LHCN-M2 (cell line): ENCODE measurements at regions not wholly inside any gene's neighbourhood (a gene's known extent, or its start where the extent isn't known, plus 50 kb on each side); places are given as distances from the start of the nearest gene placed in this dataset.

Experiments
- DNase-seq: peaks from one replicate; pipeline ENCODE4 v3.0.0-alpha.2; 2012; ENCODE audit warnings: low read depth

DNA sequence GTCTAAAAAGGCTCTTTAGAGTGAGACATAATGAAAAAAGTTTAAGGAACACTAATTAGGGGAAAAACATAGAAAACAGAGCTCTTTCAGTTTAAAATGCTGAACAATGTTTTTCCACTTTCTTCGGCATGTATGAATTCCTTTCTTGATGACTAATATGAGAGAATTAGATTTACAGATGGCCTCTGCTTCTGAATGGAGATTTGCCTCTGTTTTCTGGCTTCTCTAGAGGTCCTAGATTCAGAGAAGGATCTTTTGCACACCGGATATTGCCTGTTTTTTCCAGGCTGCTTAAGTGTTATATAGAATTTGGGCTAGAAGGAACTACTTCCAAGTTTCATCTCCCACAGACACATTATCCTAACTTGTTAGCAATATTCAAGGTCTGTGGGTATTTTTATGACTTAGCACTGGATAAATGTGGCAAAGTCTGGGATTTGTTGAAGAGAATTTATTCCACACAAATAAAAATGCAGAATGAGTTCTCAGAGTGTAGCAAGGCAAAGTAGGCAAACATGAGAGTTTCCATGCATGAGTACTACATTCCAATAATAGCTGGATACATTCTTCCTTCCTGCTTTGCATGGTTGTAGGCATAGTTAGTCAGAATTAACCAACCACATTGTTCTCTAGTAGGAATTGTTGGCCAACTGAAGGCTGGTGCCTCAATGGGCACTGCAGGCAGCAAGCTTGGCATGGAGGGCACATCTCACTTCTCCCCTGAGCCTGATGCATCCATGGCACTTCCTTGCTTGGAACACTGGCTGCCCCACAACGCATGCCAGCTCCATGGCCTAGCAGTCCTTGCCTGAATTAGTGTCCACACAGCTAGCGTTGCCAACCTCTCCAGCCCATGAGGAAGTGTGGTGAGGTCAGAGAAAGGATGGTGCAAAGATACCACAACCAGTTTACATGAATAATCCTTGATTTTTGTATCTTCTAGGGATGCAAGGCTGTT, 224.2 kb downstream of the CLIC5 start:
- DNase-seq: peak; percentile 75

DNA sequence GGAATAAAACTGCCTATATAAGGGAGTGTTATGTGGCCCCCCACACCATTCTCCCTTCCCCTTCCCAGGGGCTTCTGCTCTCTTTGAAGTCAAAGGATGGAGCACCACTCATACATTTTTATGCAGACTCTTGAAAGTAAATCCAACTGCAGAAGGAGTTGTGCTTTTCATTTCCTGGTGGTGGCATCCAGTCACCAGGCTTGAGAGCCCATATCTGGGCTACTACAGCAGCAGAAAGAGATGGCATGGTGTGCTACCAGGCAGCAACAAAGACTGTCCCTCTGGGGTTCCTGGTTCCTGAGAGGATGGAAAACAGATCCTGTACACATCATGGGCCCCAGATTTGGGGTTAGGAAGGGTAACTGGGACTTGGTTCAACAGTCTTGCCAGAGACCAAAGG, 226.4 kb downstream of the CLIC5 start:
- DNase-seq: no peak

DNA sequence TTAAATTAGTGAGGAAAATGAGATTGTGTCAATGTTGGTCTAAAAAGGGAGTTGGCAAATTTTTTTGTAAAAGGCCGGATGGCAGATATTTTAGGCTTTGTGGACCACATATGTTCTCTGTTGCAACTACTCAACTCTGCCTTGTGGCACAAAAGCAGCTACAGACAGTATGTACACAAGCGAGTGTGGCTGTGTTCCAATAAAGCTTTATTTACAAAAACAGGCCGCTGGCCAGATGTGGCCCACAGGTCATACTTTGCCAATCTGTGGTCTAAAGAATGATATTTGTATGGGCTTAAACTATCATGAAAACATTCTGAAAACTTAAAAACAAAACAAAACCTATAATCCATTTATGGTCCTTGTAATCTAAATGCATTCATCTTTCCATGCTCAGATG, 228.3 kb downstream of the CLIC5 start:
- DNase-seq: no peak

DNA sequence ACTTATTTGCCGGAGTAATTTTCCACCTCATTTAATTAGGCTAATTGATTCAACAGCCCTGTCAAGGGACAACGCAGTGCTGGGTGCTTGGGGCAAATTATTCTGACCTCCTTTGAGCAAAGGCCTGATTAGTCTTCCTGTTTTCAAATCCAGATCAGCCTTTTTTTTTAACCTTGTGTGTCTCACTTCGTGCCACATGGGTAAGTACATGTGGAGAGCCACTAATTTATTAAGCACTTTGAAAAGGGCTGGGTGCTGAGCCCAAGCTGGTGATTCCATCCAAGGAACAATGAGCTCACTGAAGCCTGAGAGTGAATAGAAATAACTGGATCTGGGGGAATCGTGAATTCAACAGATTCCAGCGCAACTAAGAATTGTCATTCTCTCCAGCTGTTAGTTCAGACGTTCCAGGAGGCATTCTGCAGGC, 229.3 kb downstream of the CLIC5 start:
- no peak for DNase-seq

DNA sequence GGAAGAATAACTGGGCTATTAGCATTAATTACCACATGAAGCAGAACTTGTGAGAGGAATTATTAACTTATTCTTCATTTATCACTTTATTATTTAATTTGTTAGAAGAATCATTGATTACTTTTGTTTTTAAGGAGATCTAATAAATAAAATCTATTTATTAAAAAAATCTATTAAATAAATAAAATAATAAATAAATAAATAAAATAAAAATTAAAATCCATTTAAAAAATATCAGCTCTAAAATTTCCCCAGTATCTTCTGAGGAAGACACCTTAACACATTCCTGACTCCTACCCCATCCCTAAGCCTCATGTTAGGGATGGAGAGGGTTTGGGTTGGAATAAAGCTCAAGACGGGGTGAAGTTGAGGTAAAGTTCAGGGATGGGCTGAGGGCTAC, 231.4 kb downstream of the CLIC5 start:
- no peak for DNase-seq

DNA sequence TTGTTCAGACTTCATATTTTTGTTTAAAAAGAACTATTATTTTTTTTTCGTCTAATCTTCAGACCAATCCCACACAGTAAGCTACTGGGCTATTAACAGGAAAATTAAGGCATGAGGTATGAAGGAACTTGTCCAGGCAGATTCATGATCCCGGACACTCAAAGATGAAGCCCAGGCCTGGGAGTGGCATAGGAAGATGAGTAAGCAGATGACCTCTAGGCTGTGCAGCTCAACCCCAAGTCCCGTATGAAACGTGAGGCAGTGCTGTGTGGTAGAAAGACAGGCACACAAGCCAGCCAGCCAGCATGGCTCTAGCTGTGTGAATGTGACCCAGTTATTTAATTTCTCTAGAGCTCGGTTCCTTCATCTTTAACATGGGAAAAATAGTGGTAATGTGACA, 231.9 kb downstream of the CLIC5 start:
- DNase-seq: peak; percentile 14

DNA sequence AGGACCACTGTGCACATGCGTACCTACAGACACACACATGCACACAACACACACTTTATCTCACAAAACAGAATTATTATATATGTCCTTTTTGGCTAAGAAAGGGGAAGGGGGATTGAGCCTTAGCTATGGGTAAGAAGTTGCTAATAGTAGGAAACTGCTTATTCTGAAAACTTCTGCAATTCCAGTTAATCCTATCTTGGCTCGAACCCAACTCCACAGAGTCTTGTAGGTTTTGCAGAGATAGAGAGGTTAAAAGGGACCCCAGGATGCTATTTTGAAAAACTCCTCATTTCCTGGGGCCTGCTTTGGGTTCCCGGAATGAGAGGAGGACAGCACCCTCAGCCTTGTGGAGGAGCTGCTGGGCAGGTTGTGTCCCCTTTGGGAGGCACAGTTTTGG, 233.8 kb downstream of the CLIC5 start:
- no peak for DNase-seq

DNA sequence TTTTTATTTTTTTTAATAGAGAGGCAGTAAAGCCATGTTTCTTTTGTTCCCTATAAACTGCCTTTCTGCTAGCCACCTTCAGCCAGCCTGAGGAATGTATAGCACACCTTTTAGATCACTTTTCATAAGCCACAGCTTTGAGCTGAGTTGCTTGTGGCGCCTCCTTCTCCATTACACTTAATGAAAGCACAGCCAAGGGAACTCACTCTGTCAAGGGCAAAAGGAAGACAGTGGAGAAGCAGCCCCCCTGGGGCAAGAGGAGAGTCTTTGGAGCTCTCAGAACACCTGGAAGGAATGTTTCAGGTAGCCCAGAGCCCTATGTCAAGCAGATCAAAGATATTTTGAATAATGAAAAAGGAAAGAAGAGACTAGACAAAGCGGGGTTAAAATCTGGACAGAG, 235.1 kb downstream of the CLIC5 start:
- no peak for DNase-seq

DNA sequence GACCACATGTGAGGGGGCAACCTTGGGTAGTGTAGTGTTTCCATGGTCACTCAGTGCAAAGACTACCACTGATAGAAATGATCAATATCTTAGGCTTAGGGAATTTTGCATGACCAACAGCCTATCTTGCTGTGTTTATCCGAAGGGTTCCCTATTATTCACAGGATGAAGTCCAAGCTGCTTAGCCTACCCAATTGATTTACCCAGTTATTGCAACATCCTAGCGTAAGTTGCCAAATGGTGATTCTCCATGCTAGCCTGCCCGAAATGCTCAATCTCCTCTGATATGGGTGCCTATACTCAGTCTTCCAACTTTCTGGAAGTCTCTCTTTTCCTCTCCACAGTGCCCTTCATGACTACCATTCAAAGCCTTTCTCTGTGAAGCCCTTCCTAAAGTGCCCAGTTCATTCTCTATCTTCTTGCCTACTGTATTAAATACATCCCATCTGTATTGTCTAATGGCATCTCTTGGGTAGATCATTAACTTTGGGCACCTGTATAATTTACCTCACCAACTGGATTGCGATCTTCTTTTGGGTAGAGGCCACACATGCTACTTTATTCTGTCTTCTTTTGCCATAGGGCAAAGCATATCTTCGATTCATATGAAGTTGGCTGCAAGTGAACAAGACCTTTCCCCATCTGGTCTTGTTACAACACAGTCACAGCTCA, 240.5 kb downstream of the CLIC5 start:
- no peak for DNase-seq

DNA sequence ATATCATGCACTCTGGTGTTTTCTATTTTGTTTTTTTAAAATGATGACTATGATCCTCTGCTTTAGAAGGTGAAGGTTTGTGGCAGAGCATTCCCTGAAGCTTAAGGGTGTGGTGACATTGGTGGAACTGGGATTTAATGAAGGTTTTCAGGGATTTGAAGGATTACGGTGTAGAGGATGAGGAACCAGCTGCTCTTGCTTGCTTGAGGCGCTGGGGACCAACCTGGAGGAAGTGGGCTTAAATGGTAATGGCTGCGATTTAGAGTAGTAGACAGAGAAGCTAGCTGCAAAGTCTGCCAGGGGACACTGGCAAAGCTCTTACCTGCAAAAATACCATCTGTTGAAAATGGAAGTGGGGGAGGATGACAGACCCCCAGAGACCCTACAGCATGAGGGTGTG, 241.8 kb downstream of the CLIC5 start:
- no peak for DNase-seq

DNA sequence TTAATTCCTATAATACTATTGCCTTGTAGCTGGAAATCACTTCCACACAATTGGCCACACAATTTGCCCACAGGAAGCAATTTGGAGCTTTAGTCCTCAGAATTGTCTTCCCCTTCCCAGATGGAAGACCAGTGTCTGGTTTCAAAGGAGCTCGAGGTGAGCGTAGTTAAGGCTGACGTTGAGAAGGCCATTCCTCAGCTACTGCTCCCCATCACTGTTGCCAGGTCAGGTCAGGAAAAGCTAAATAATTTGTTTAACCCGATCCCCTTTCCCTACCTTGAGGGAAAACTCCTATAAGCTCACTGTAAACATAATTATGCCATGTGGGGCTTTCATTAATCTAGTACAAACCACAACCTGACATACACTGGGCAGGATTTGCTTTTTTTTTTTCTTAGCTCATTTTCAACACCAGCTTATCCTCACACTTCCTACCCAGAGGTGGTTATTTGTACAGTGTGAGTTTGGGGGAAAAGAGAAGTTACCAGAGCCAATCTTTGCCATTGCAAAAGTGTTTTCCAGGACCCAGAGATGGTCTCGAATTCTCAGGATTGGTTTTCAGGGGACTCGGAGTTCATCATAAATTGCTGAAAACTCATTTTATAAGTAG, 242.7 kb downstream of the CLIC5 start:
- no peak for DNase-seq

DNA sequence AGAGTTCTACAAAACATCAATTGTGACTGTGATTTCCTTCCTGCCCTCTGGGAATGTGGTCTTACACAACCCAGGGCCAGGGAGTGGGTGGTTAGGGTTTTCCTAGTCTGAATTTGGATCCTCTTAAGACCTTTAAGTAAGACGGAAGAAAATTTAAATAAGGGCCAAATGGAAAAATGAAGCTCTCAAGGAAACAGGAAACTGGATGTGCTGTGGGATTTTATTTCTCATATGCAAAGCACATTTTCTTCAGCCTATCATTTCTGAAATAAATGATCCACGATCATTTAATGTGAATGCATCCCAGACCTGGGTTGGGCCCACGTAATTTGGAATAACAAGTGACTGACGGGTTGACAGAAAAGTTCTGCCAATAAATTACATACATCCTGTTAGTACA, 243.6 kb downstream of the CLIC5 start:
- DNase-seq: no peak

DNA sequence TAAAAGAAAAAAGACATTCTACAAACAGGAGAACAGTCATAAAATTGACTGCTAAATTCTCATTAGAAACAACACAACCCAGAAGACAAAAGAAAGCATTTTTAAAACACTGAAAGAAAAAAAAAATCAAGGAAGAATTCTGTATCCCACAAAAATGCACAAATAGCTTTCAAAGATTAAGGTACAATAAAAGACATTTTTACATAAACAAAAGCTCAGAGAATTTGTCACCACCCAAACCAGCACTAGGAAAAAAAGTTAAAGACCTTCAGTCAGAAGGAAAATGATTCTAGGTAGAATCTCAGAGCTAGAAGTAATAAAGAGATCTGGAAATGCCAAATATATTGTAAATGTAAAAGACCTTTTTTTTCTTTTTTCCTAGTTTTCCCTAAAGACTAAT, 252.4 kb downstream of the CLIC5 start:
- DNase-seq: no peak

DNA sequence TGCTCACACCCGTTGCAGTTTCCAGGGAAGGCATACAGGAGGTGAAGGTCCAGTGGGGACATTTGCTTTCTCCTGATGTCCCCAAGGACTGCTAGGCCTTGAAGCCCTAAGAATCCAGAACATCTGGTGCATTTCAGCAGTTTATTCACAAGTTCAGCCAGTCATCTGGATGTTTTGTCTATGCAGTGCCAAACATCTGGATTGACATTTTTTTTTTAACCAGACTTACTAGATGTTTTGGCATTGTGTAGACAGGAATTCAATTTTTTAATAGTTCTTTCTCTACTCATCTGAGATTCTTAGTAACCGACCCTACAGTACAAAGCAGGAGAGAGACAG, 256.2 kb downstream of the CLIC5 start:
- DNase-seq: no peak

DNA sequence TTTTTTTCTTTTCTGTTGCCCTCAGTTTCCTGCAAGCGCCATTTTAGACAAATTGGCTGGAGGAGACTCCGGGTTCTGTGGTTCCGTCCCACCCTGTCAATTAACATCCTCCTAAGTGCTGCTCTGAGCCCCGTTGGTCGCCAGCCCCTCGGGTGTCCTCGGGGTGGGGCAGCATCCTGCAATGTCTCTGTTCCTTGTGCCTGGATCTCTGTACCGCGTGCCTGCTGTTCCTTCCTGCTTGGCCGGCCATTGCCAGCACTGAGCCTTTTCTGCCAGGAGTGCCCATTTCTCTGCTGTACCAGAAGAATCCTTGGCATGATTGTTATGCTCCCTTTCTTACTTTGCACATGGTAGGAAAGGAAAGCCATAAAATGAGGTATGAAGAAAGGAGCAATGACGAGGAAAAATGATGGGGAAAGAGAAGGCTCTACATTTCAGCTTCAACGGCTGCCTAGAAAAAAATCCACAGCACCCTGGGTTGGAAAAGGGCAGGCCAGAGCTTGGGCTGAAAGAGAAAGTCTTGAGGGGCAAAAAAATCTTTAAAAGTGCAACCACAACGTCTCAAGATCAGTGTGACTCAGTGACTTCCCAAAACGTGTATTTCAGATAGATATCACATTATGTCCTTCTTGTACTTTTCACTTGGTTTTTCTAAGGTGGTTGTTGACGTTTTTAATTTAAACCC, 256.7 kb downstream of the CLIC5 start:
- DNase-seq: no peak

DNA sequence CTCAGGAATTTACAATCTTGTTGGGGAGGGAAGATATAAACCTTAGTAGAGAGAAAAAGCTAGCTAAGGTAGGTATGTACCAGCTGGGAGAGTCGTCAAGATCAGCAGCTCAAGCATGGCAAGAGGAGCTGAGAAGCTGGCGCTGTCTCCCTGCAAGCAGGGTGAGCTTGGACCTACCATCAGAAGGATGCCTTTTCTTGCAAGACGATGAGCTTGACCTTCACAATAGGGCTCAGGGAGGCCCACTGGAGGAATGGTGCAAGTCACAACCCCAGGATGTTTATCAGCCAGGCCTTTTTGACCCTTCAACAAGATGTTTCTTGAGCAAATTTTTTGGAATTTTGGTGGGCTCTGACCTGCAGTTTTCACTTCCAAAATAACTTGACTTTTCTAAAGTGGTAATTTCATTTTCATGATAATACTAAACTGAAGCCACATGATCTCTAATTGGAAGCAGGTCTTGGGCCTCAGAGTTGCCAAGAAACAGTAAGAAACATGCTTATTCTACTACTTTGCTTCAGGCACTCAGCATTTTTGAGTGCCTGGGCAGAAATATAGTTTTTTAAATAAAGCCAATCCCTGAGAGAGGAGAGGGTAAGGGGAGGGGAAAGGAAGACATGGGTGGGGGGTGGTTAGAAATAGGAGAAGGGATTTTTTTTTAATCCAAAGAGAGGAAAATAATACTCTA, 258.1 kb downstream of the CLIC5 start:
- DNase-seq: no peak

DNA sequence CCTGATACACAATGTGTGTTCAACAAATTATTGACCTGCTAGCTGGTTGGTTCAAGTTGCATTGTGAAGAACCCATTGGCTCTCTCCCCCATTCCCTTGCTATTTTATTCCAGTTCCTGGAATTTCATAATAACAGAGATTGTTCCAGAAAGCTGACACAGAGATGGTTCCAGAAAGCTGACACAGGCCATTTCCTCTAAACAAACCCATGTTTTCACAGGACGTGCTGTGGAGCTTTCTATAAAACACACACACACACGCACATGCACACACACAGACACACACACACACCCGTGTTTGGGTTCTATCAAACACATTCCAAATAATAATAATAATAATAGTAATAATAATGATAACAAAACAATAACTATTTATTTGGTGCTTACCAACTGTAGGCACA, 259.1 kb downstream of the CLIC5 start:
- no peak for DNase-seq

DNA sequence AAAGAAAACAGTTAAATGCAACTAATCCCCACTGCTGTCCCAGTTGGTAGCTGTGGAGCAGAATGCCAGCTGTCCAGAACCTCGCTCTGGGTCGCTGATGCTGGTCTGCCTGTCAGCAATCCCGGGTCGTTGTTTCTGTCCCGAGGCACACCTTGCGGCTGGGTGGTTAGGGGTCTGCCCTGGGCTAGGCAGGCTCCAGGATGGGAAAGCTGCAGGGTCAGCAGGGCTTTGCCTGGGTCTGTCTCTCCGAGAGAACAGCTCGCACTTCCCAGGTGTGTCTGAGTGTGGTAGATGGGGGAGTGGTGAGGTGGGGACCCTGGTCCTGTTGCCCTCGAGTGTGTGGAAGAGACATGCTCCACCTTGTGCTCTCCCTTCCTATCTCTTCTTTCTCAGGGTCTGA, 261.2 kb downstream of the CLIC5 start:
- no peak for DNase-seq

DNA sequence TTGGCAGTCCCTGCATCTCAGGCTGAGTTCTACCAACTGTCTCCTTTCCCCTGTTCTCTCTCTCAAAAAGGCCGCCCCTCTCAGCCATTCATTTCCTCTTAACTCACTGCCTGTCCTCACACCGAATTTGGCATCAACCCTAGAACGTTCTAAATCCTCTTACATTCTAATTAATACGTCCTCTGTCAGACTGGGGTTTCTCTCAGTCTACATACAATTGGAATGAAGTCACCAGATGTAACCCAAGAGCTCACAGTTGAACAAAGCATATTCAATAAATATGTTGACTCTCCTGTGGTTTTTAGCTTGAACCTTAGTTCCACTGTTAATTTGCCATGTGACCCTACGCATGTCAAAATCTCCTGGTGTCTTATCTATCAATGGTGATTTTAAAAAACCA, 269.6 kb downstream of the CLIC5 start:
- peak; percentile 73 for DNase-seq

DNA sequence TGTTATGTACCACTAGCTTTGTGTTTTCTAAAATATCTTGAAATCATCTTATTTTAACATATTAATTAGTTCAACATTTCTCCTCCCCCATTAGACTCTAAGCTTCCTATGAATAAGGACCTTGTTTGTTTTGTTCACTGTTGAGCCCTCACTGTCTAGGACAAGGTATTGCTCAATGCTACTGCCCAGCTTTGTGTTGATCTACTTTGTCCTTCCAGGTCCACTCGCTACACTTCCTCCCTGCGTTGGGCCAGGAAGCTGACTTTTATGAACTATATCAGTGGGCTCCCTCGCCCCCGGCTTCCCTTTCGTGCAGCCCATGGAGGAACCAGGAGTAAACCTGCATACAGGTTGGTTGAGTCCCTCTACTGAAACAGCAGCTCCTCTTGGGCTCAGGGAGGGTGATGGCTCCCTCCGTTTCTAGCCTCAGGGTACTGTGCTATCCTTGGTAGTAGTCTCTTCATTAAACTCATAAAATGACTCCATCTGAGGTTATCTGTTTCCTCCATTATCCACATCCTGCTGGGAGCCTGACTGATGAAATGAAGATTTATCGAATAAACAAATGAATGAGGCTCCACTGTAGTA, 272.5 kb downstream of the CLIC5 start:
- DNase-seq: no peak

DNA sequence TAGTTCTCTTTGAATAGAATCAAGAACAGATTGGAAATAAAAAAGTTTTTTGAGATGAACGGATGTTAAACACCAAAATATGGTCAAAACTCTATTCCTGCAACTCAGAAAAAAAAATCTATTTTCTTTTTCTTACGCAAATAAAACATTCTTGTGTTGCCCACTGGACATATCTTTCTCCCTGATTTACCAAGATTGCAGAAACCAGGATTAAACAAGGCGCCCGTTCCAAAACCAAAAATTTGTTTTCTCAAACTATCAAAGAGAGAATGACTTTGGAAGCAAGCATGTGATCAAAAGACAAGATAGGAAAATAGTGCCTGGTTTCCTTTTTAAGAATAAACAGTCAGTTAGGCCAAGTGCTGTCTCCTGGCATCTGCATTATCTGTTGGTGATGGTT, 273.1 kb downstream of the CLIC5 start:
- DNase-seq: no peak
